ENCODE measurements at regions not wholly inside any gene's neighbourhood (a gene's known extent, or its start where the extent isn't known, plus 50 kb on each side); places are given as distances from the start of the nearest gene placed in this dataset.

DNA sequence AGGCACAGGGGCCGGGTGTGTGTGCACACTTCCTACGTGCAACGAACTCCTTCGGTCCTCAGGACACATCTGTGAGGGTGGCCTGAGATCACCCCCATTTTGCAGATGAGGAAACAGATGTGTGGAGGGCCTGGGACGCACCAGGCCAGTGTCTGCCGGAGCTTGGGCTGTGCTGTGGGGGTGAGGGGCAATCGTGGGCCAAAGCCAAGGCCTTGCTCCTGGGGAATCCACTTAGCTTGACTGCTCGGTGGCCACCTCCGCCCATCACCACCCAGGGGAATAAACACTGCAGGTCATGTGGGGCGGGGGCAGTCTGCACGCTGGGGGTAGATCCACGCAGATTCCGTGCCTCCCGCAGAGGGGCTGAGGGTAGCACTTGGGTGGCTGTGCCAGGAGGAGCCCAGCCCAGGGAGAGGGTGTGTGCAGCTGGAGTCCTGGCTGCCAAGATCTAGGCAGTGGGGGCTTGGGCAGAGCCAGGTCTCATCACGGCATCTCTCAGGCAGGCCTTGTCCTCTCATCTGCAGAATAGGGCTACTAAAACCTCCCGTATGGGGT, 70.8 kb upstream of the EN2 start:
- TF ChIP-seq, protein P1, sequence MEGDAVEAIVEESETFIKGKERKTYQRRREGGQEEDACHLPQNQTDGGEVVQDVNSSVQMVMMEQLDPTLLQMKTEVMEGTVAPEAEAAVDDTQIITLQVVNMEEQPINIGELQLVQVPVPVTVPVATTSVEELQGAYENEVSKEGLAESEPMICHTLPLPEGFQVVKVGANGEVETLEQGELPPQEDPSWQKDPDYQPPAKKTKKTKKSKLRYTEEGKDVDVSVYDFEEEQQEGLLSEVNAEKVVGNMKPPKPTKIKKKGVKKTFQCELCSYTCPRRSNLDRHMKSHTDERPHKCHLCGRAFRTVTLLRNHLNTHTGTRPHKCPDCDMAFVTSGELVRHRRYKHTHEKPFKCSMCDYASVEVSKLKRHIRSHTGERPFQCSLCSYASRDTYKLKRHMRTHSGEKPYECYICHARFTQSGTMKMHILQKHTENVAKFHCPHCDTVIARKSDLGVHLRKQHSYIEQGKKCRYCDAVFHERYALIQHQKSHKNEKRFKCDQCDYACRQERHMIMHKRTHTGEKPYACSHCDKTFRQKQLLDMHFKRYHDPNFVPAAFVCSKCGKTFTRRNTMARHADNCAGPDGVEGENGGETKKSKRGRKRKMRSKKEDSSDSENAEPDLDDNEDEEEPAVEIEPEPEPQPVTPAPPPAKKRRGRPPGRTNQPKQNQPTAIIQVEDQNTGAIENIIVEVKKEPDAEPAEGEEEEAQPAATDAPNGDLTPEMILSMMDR (IDR thresholded peaks at IDR 0.05): no peak

- TF ChIP-seq, protein P1 (IDR thresholded peaks at IDR 0.05): no peak
Observed at GRCh38 chr7:155388561-155388960, 69.4 kb upstream of the EN2 start.

DNA sequence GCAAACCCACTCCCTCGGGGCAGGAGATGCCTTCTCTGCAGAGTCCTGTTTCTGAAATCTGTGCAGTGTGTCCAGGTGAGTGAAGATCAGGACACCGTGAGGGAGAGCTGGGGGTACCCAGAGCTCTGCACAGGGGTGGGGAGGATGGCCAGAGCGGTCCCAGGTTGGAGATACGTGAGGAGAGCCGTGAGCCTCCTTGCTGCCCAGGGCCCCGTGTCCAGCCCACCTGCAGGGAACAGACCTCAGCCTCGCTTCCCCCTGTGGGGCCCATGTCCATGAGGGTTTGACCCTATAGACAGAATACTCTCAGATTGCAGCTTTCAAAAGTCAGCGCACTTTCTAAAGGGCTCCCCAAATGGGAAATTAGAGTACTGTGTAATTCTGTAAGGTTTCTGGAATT, 66.5 kb upstream of the EN2 start:
- TF ChIP-seq, protein P1 (IDR thresholded peaks at IDR 0.05): no peak

DNA sequence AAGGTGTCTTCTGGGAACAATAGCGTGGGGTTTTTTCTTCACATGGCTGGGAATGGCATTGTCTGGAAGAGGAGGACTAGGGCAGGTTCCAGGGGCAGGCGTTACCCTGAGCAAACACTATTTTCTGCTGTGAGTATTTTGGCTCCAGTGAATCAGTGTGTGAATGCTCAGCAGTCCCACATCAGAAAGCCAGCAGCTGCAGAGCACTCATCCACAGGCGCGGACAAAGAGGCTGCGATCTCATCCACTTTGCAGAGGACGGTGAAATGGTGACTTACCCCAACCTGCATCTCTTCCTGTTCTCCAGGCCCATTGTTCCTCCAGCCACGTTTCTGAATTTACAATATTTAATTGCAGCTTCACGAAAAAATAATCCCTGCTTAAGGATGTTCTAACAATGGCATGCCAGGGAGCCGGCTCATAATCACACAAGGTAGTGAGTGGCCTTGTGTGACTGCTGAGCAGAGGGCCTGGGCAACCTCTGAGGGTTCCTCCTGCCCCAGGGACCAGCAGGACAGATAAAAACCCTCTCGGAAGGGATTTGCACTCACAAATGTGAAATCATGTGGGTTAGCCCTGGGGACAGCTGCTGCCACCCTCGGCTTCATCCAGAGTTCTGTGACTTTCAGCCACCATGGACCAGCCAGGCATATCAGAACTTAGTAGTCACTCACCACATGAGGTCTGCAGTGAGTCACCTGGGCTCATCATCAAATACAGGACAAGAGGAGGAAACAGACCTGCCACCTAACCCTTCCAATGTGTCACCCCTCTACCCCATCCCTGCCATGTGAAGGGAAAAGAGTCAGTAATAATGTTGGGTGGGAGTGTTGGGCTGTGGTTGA, 65.0 kb upstream of the EN2 start:
- TF ChIP-seq, protein P1 (IDR thresholded peaks at IDR 0.05): no peak

DNA sequence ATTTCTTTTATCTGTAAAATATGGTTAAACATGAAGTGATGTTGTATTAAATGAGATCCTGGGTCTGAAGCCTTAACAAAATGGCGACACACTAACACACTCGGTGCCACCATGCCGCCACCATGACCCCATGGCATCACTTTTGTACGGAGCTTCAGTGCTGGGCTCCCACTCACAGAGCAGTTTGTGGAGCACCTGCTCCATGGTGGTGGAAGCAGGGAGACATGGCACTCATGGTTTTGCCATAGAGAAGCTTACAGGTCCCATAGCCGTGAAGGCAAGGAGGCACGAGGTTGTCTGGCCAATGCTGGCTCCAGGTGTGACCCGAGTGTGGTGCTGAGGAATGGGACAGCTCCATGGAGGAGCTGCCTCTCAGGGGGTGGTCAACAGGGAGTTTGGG, 63.5 kb upstream of the EN2 start:
- TF ChIP-seq, protein P1 (IDR thresholded peaks at IDR 0.05): no peak

- TF ChIP-seq, protein P1 (IDR thresholded peaks at IDR 0.05): no peak
Observed at GRCh38 chr7:155395176-155395797, 62.6 kb upstream of the EN2 start.

- TF ChIP-seq, protein P1 (IDR thresholded peaks at IDR 0.05): no peak
Observed at GRCh38 chr7:155396661-155397060, 61.3 kb upstream of the EN2 start.
